NCI-H2227 (cell line): ENCODE measurements at regions not wholly inside any gene's neighbourhood (a gene's known extent, or its start where the extent isn't known, plus 50 kb on each side); places are given as distances from the start of the nearest gene placed in this dataset.

Experiments
- DNase-seq: peaks from one replicate; lab custom pipeline; 2025; ENCODE audit not compliant: unreplicated experiment; lab: John Stamatoyannopoulos, UW

DNA sequence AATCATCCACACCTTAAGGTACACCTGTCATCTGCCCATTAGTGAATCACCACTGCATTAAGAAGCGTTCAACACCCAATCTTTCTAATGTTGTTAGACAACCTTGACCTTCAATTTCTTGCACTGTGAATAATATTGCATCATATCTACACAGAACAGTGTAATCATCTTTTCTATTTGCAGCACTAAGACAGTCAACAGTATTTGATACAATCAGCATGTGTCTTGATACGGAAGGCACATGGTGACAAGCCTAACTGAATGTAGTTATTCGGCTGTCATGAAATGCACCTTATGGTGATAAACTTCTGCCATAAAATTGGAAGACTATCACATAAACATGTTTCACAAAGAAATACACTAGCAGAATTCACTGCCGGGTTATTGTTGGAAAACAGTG is 253.9 kb upstream of the THRB start:
- DNase-seq = no peak

DNA sequence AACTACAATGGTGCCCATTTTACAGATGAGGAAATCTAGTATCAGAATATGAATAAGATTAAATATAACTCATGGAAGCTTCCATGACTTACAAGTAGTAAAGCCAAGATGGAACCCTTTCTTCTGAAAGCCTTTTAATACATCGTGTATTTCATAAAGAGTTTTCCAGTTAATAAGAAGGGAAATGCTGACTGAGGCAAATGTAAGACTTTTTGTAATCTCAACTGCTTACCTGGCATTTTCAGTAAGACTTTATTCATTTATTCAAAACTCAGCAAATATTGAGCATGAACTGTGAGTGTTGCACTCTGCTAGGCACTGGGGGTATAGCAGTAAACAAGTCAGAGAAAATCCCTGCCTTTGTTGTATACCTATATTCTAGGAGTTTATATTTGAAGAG is 256.4 kb upstream of the THRB start:
- DNase-seq = no peak

- DNase-seq = no peak
Measured at GRCh38 chr3:24756101-24756888, 261.6 kb upstream of the THRB start.

DNA sequence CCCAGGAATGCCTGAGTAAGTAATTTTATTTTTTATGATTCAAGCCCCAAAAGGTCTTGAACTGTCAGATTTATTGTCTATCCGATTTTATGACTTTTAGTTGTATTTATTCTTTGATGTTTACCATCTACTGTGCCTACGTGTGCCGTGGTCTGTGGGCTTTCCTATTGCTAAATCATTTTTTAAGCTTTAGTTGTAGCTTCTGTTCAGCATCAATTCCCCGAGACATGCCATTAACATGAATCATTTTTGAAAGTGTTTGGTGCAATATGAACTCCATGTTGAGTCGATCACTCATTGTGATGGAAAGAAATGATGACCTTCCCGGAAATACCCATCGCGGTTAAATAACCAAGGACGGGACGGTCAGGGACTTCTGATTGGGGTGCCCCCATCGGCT is 268.7 kb upstream of the THRB start:
- DNase-seq = no peak

- DNase-seq = no peak
Measured at GRCh38 chr3:24764236-24764915, 269.7 kb upstream of the THRB start.

DNA sequence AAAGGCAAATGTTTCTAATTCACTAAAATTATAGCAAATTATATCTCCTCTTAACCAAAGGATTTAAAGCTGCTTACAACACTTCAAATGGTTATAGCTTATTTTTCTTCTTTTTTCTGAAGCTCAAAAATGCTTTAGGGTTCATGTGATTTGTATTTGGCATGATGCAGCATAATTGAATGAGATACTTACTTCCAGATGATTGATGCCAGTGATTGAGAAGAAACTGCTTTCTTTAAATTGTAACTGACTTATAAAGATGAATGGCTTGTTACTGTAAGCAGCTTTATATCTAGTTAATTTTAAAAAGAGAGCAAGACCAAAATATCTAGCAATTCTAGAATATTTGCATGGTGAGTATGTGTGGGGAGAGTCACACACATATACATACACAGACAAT is 270.7 kb upstream of the THRB start:
- no peak for DNase-seq

- no peak for DNase-seq
Measured at GRCh38 chr3:24769918-24770317, 275.3 kb upstream of the THRB start.

GRCh38 chr3:24773798-24774197 is 279.1 kb upstream of the THRB start:
- peak; percentile 30 for DNase-seq

DNA sequence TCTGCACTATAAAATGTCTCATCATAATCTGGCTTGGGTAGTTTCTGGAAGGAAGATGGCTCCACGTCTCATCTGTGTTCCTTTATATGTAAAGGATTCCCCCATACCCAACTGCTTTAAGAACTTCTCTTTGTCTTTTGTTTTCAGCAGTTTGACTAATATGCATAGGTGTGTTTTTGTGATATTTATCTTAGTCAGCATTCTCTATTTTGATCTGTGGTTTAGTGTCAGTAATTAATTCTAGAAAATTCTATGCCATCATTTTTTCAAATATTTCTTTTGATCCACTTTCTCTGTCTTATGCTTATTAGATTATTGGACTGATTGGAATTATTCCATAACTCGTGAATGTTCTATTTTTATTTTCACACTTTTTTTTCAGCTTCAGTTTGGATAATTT is 286.3 kb upstream of the THRB start:
- no peak for DNase-seq

- DNase-seq = no peak
Measured at GRCh38 chr3:24781454-24781853, 286.8 kb upstream of the THRB start.

DNA sequence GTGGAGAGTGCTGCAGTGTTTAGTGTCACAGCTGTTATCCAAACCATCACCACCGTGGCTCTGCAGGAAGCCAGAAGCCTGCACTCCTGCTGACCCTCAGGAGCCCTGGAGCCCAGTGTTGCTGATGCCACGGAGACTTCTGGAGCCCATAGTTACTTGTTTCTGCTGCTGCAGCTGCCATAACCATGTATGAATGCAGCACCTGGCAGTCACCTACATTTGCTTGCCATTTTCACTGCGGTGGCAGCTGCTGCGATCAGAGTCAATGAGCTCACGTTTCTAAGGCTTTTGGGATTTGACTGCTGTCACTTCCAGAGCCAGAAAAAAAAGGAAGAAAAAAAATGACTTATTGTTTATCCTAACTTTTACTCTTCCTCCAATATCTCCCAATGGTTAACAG is 299.2 kb upstream of the THRB start:
- no peak for DNase-seq

DNA sequence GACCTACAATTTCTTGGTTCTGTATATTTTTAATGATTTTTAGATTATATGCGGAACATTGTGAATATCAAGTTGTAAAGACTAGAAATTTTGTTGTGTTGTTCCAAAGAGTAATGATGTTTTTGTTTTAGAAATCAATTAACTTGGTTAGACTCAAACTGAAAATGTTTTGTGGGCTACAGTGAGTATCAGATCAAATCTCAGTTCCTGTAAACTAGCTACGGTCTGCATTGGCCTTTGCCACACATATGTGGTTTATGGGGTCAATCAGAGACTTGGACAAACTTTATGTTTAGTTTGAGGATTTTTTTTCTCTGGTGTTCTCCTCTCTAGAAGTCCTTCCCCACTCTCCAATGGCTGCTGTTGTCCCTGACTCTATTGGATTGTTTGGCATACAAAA is 308.0 kb upstream of the THRB start:
- DNase-seq = no peak

GRCh38 chr3:24804095-24804494 is 309.4 kb upstream of the THRB start:
- no peak for DNase-seq

GRCh38 chr3:24810881-24811280 is 316.2 kb upstream of the THRB start:
- DNase-seq = peak; percentile 14

DNA sequence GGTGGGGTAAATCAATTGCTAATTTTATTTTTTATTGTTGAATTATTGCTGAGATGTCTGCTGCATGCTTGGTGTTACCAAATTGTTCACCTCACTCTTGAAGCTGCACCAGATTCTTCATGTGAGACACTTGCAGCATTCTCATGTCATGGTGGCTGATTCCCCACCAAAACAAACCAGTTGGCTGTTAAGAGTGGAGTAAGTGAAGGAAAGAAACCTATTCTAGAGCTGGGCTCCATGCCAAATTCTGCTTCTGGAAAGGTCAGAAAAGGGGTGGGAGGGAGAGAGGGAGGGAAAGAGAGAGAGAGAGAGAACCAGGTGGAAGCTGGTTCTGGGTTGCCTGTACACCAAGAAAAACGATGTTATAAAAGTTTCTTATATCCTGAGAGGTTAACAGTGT is 317.5 kb upstream of the THRB start:
- DNase-seq = no peak

DNA sequence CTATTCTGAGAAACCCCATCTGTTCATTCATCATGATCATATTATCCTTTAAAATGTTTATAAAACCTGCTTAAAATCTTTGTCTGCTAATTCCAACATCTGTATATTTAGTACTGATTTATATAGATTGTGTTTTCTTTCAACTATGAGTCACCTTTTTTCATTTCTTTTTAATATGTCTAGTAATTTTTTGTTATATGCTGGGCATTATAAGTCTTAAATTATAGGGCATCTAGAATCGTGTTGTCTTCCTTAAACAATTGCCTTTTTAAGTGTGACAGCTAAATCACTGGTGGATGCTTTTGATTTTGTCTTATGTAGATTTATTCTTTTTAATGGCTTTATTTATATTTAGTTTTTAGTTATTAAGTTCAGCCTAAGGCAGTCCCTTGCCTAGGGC is 323.4 kb upstream of the THRB start:
- no peak for DNase-seq

- DNase-seq = no peak
Measured at GRCh38 chr3:24828011-24828410, 333.4 kb upstream of the THRB start.

GRCh38 chr3:24828551-24828950 is 333.9 kb upstream of the THRB start:
- no peak for DNase-seq

DNA sequence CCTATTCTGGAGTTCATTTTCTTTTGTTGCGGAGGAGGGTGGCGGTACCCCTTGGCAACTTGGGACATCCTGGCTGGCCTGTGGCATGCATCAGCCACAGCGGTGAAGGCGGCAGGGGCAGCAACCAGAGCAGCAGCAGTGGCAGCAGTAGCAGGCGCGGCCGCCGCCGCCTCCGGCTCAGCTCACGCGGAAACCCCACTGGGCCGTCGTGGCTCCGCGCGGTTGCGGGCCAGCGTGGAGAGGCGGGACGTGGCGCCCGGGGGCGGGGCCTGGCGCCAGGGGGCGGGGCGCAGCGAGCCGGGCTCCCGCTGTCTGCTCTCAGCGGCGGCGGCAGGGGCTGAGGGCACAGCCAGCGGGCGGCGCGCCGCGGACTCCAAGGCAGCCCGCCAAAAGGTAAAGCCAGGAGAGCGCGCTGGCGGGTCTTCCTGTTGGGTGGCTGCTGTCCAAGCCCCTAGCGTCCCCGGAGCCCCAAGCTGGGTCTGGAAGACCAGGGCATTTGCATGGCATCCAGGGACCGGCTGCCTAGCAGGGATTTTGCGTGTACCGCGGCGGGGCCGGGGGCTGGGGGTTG is 334.4 kb upstream of the THRB start:
- peak; percentile 14 for DNase-seq

GRCh38 chr3:24829629-24830229 is 335.1 kb upstream of the THRB start:
- no peak for DNase-seq

GRCh38 chr3:24830230-24831152 is 335.8 kb upstream of the THRB start:
- peak; percentile 10 for DNase-seq
